AG08396 (cell line): ENCODE measurements at regions not wholly inside any gene's neighbourhood (a gene's known extent, or its start where the extent isn't known, plus 50 kb on each side); places are given as distances from the start of the nearest gene placed in this dataset.
"Not testable (repeated sequence)": the region's sequence is repeated elsewhere in the genome, so short reads cannot be mapped to it uniquely, and the experiment has no call there.

Experiments
- DNase-seq: peaks from one replicate; pipeline ENCODE4 v3.0.0; 2012; ENCODE audit warnings: low spot score, mixed read lengths

- peak; percentile 22 for DNase-seq
Observed at GRCh38 chr4:14110407-14110806, 482.9 kb upstream of the BOD1L1 start.

GRCh38 chr4:14111730-14112181, 484.2 kb upstream of the BOD1L1 start:
- DNase-seq, result no peak

GRCh38 chr4:14115106-14115505, 487.6 kb upstream of the BOD1L1 start:
- no peak for DNase-seq

- DNase-seq, result no peak
Observed at GRCh38 chr4:14117575-14118238, 490.2 kb upstream of the BOD1L1 start.

GRCh38 chr4:14124816-14125215, 497.3 kb upstream of the BOD1L1 start:
- DNase-seq, result no peak

GRCh38 chr4:14125375-14126129, 498.0 kb upstream of the BOD1L1 start:
- DNase-seq, result no peak

GRCh38 chr4:14130551-14130950, 503.0 kb upstream of the BOD1L1 start:
- peak; percentile 17 for DNase-seq

GRCh38 chr4:14131335-14131734, 503.8 kb upstream of the BOD1L1 start:
- DNase-seq, result no peak

GRCh38 chr4:14132301-14132700, 504.8 kb upstream of the BOD1L1 start:
- no peak for DNase-seq

- DNase-seq, result no peak
Observed at GRCh38 chr4:14138106-14138505, 510.6 kb upstream of the BOD1L1 start.

GRCh38 chr4:14143892-14144291, 516.4 kb upstream of the BOD1L1 start:
- DNase-seq, result no peak

GRCh38 chr4:14149176-14150053, 521.9 kb upstream of the BOD1L1 start:
- DNase-seq, result no peak

- DNase-seq, result no peak
Observed at GRCh38 chr4:14151101-14151500, 523.6 kb upstream of the BOD1L1 start.

- DNase-seq, result no peak
Observed at GRCh38 chr4:14152834-14153519, 525.5 kb upstream of the BOD1L1 start.

GRCh38 chr4:14155803-14156202, 528.3 kb upstream of the BOD1L1 start:
- DNase-seq, result no peak

GRCh38 chr4:14157262-14157661, 529.7 kb upstream of the BOD1L1 start:
- no peak for DNase-seq

- DNase-seq, result no peak
Observed at GRCh38 chr4:14165222-14165920, 537.8 kb upstream of the BOD1L1 start.

- no peak for DNase-seq
Observed at GRCh38 chr4:14167876-14168510, 540.5 kb upstream of the BOD1L1 start.

- peak; percentile 53 for DNase-seq
Observed at GRCh38 chr4:14168919-14169318, 541.4 kb upstream of the BOD1L1 start.

- peak; percentile 8 for DNase-seq
Observed at GRCh38 chr4:14169460-14169859, 541.9 kb upstream of the BOD1L1 start.

- not testable (repeated sequence) for DNase-seq
Observed at GRCh38 chr4:14169940-14170339, 542.4 kb upstream of the BOD1L1 start.
